ENCODE measurements at regions not wholly inside any gene's neighbourhood (a gene's known extent, or its start where the extent isn't known, plus 50 kb on each side); places are given as distances from the start of the nearest gene placed in this dataset.
"Not testable (repeated sequence)": the region's sequence is repeated elsewhere in the genome, so short reads cannot be mapped to it uniquely, and the experiment has no call there.

GRCh38 chr2:87275974-87276629 lies 254.5 kb upstream of the PLGLB1 start:
- not testable (repeated sequence) for TF ChIP-seq CTCF (IDR thresholded peaks at IDR 0.05; ENCODE audit: low read depth, low read length); POLR2A (IDR thresholded peaks at IDR 0.05; ENCODE audit: extremely low read depth, insufficient read length)
